Superior temporal gyrus (tissue), 1 donor: ENCODE measurements at regions not wholly inside any gene's neighbourhood (a gene's known extent, or its start where the extent isn't known, plus 50 kb on each side); places are given as distances from the start of the nearest gene placed in this dataset.

Source experiments
- DNase-seq: peaks from one replicate; pipeline ENCODE4 v3.0.0-alpha.2; 2016; ENCODE audit errors: extremely low spot score

- DNase-seq: no peak
Observed at GRCh38 chr10:123604506-123604905, 61.6 kb upstream of the GPR26 start.

GRCh38 chr10:123606006-123606405, 60.1 kb upstream of the GPR26 start:
- DNase-seq: no peak

GRCh38 chr10:123606955-123607354, 59.2 kb upstream of the GPR26 start:
- DNase-seq: no peak

- DNase-seq: no peak
Observed at GRCh38 chr10:123607386-123607785, 58.8 kb upstream of the GPR26 start.

GRCh38 chr10:123608047-123608446, 58.1 kb upstream of the GPR26 start:
- no peak for DNase-seq

- DNase-seq: no peak
Observed at GRCh38 chr10:123611243-123611642, 54.9 kb upstream of the GPR26 start.

GRCh38 chr10:123611876-123612275, 54.3 kb upstream of the GPR26 start:
- DNase-seq: no peak

GRCh38 chr10:123613346-123613850, 52.8 kb upstream of the GPR26 start:
- no peak for DNase-seq

- peak; percentile 32 for DNase-seq
Observed at GRCh38 chr10:123614888-123615287, 51.3 kb upstream of the GPR26 start.
